ENCODE measurements at regions not wholly inside any gene's neighbourhood (a gene's known extent, or its start where the extent isn't known, plus 50 kb on each side); places are given as distances from the start of the nearest gene placed in this dataset.

DNA sequence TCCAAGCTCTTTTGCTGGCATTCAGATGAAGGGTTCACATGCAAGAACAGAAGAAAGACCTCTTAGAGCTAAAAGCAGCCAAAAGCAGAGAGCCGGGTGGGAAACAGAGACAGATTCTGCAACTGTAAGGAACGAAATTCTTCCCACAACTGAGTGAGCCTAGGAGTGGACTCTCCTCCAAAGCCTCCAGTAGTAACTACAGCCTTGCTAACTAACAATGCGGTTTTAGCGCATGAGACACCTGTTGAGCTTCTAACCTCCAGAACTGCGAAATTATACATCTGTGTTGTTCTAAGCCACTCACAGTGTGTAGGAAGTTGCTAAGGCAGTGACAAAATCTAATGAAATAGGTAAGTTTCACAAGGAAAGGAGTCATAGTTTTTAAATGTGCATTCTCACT is 98.1 kb upstream of the SLITRK1 start:
- no peak for DNase-seq (ENCODE audit: low spot score)
- in situ Hi-C loops (cut with HindIII; ENCODE audit: low sequenced_read_pairs), result no loop called here

DNA sequence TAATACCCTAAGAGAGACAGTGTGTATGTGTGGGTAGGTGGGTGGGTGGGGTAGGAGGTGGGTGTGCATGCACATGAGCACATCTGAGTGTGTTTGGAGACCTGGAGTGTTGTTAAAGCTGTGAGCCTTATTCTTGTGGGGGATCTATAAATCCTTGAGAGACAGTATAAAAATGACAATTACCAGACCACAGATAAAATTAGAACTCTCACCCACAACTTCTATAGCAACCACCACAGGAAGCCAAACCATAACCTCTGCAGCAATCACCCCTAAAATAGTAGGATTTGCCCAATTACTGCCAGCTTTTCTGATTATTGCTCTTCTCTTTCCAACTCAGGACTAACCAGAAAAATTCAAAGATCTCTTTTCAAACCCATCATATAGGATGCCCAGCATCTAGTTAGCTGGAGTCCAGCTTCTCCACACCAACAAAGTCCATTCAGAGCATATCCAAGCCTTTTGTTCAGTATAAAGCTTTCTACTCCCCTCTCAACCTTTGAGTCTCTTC is 93.4 kb upstream of the SLITRK1 start:
- in situ Hi-C loops (cut with HindIII; ENCODE audit: low sequenced_read_pairs), result no loop called here
- no peak for DNase-seq (ENCODE audit: low spot score)

DNA sequence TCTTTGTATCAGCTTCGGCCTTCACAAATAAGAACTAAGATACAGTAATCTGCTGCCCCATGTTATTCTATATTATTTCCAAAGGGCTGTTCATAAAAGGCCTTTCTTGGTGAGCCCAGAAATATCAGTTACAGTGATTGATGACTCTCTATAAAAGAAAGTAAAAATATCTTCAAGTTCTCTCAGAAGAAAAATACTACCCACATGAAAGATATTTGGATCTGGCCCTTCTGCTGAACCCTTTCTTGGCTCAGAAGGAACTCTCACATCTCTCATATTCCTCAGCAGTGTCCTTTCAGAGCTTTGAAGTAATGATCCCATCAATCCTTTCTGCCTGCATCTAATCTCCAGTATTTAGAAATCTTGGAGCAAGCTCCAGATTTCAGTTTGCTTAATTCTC is 76.3 kb upstream of the SLITRK1 start:
- in situ Hi-C loops (cut with HindIII; ENCODE audit: low sequenced_read_pairs), result no loop called here
- no peak for DNase-seq (ENCODE audit: low spot score)

DNA sequence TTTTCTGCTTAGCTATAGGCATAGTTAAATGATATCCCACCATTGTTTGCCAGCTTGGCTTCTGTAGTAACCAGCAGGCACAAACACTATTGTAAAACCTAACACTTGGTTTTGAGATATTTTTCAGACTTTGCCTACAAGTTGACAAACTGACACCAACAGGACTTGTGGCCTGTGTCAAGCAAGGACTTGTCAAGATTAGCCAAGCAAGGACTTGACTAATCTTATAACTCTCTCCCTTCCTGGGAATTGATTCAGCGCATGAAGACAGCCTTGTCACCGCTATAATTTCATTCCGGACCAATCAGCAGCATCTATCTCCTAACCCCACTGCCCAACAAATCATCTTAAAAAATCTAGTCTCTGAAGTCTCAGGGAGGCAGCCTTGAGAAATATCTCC is 72.7 kb upstream of the SLITRK1 start:
- no peak for DNase-seq (ENCODE audit: low spot score)
- in situ Hi-C loops (cut with HindIII; ENCODE audit: low sequenced_read_pairs), result no loop called here

- in situ Hi-C loops (cut with HindIII; ENCODE audit: low sequenced_read_pairs), result no loop called here
- no peak for DNase-seq (ENCODE audit: low spot score)
Measured at GRCh38 chr13:83953916-83954315, 71.6 kb upstream of the SLITRK1 start.

GRCh38 chr13:83950293-83950692 is 68.0 kb upstream of the SLITRK1 start:
- DNase-seq (ENCODE audit: low spot score), result no peak
- in situ Hi-C loops (cut with HindIII; ENCODE audit: low sequenced_read_pairs), result no loop called here

GRCh38 chr13:83943530-83944279 is 61.4 kb upstream of the SLITRK1 start:
- DNase-seq (ENCODE audit: low spot score), result peak; percentile 19
- in situ Hi-C loops (cut with HindIII; ENCODE audit: low sequenced_read_pairs), result no loop called here

GRCh38 chr13:83941701-83942335 is 59.5 kb upstream of the SLITRK1 start:
- DNase-seq (ENCODE audit: low spot score), result peak; percentile 9

GRCh38 chr13:83940742-83941141 is 58.5 kb upstream of the SLITRK1 start:
- in situ Hi-C loops (cut with HindIII; ENCODE audit: low sequenced_read_pairs), result no loop called here
- no peak for DNase-seq (ENCODE audit: low spot score)

More at GRCh38 chr13:83941701-83942335, 59.5 kb upstream of the SLITRK1 start:
- in situ Hi-C loops (cut with HindIII; ENCODE audit: low sequenced_read_pairs), result no loop called here

- in situ Hi-C loops (cut with HindIII; ENCODE audit: low sequenced_read_pairs), result no loop called here
- DNase-seq (ENCODE audit: low spot score), result no peak
Measured at GRCh38 chr13:83937579-83937978, 55.3 kb upstream of the SLITRK1 start.

DNA sequence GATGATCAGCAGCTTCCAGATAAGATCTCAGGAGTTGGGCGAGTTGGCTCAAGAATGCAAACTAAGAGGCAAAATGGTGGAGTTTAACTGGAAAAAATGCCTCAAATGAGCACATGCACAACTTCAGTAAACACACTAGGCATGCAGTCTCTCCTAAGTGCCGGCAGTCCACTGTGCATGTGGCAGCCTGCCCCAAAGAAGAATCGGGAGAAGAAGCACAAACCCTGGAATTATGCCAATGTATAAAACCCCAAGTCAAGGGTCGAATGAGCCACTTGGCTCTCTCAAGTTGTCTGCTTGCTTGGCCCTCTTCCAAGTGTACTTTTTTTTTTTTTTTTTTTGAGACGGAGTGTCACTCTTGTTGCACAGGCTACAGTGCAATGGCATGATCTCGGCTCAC is 53.3 kb upstream of the SLITRK1 start:
- DNase-seq (ENCODE audit: low spot score), result no peak
- in situ Hi-C loops (cut with HindIII; ENCODE audit: low sequenced_read_pairs), result no loop called here

All from G401 (cell line).